ENCODE measurements at regions not wholly inside any gene's neighbourhood (a gene's known extent, or its start where the extent isn't known, plus 50 kb on each side); places are given as distances from the start of the nearest gene placed in this dataset.
A peak's percentile ranks its signal among the peaks of the same experiment; 100 is the strongest.

GRCh38 chr7:116340201-116340847 lies 130.0 kb downstream of the TES start:
- Histone ChIP-seq H3K4me3 (ENCODE audit: low read depth in 1 of 2, low read length in 2 of 2) (no peak overlapping the region), H3K27ac (ENCODE audit: low read depth, low read length) (no peak overlapping the region), H3K36me3 (ENCODE audit: control insufficient read depth in 1 of 2, insufficient read depth in 2 of 2, low read length in 2 of 2) (no peaks in the 10 kb centered on the region), H3K4me1 (ENCODE audit: control insufficient read depth in 1 of 2, insufficient read depth in 2 of 2, low read length in 2 of 2) (peaks cover 4 to 14% of the 10 kb centered on the region in 2 donors), H3K9ac (ENCODE audit: low read depth in 1 of 2, low read length in 2 of 2) (no peak overlapping the region), H3K9me3 (ENCODE audit: control insufficient read depth in 1 of 2, low read length in 2 of 2) (no peaks in the 10 kb centered on the region), H3K27me3 (ENCODE audit: control insufficient read depth in 1 of 2, insufficient read depth in 2 of 2, low read length in 2 of 2) (no peaks in the 10 kb centered on the region)

- Histone ChIP-seq H3K27me3 (ENCODE audit: control insufficient read depth in 1 of 2, insufficient read depth in 2 of 2, low read length in 2 of 2) (no peaks in the 10 kb centered on the region), H3K9me3 (ENCODE audit: control insufficient read depth in 1 of 2, low read length in 2 of 2) (no peaks in the 10 kb centered on the region), H3K4me1 (ENCODE audit: control insufficient read depth in 1 of 2, insufficient read depth in 2 of 2, low read length in 2 of 2) (peaks cover 4 to 14% of the 10 kb centered on the region in 2 donors), H3K4me3 (ENCODE audit: low read depth in 1 of 2, low read length in 2 of 2) (no peak overlapping the region), H3K27ac (ENCODE audit: low read depth, low read length) (no peak overlapping the region), H3K9ac (ENCODE audit: low read depth in 1 of 2, low read length in 2 of 2) (no peak overlapping the region), H3K36me3 (ENCODE audit: control insufficient read depth in 1 of 2, insufficient read depth in 2 of 2, low read length in 2 of 2) (no peaks in the 10 kb centered on the region)
Measured at GRCh38 chr7:116340943-116341907, 130.9 kb downstream of the TES start.

- H3K27me3 ChIP-seq (ENCODE audit: control insufficient read depth in 1 of 2, insufficient read depth in 2 of 2, low read length in 2 of 2) = no peaks in the 10 kb centered on the region
- H3K27ac ChIP-seq (ENCODE audit: low read depth, low read length) = no peak overlapping the region
- peaks cover 0 to 2% of the 10 kb centered on the region in 2 donors for H3K9me3 ChIP-seq (ENCODE audit: control insufficient read depth in 1 of 2, low read length in 2 of 2)
- H3K9ac ChIP-seq (ENCODE audit: low read depth in 1 of 2, low read length in 2 of 2) = no peak overlapping the region
- no peaks in the 10 kb centered on the region for H3K36me3 ChIP-seq (ENCODE audit: control insufficient read depth in 1 of 2, insufficient read depth in 2 of 2, low read length in 2 of 2)
- peaks cover 4 to 14% of the 10 kb centered on the region in 2 donors for H3K4me1 ChIP-seq (ENCODE audit: control insufficient read depth in 1 of 2, insufficient read depth in 2 of 2, low read length in 2 of 2)
- H3K4me3 ChIP-seq (ENCODE audit: low read depth in 1 of 2, low read length in 2 of 2) = no peak overlapping the region
Measured at GRCh38 chr7:116342125-116342524, 131.8 kb downstream of the TES start.

GRCh38 chr7:116347151-116347832 lies 137.0 kb downstream of the TES start:
- Histone ChIP-seq H3K27ac (ENCODE audit: low read depth, low read length) (no peak overlapping the region), H3K9ac (ENCODE audit: low read depth in 1 of 2, low read length in 2 of 2) (no peak overlapping the region), H3K27me3 (ENCODE audit: control insufficient read depth in 1 of 2, insufficient read depth in 2 of 2, low read length in 2 of 2) (no peaks in the 10 kb centered on the region), H3K4me3 (ENCODE audit: low read depth in 1 of 2, low read length in 2 of 2) (no peak overlapping the region), H3K4me1 (ENCODE audit: control insufficient read depth in 1 of 2, insufficient read depth in 2 of 2, low read length in 2 of 2) (no peaks in the 10 kb centered on the region), H3K9me3 (ENCODE audit: control insufficient read depth in 1 of 2, low read length in 2 of 2) (peaks cover 0 to 9% of the 10 kb centered on the region in 2 donors), H3K36me3 (ENCODE audit: control insufficient read depth in 1 of 2, insufficient read depth in 2 of 2, low read length in 2 of 2) (no peaks in the 10 kb centered on the region)

DNA sequence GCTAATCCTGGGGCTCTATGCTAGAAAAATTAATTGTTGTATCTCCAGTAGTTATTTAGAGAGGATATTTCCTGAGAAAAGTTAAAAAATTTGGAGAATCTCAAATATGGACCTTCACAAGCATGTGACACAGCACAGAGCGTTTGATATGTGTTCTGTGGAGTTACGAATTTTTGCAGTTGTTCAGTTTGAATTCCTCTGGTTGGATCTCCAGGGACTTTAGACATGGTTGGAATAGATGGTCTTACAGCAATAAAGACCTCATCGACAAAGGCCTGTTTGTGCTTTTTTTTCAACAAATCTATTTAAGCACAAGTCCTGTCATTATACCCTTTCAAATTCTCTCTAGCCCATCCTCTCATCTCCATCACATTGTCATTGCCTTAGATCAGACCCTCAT lies 138.0 kb downstream of the TES start:
- no peak overlapping the region for H3K9ac ChIP-seq (ENCODE audit: low read depth in 1 of 2, low read length in 2 of 2)
- no peaks in the 10 kb centered on the region for H3K36me3 ChIP-seq (ENCODE audit: control insufficient read depth in 1 of 2, insufficient read depth in 2 of 2, low read length in 2 of 2)
- H3K4me1 ChIP-seq (ENCODE audit: control insufficient read depth in 1 of 2, insufficient read depth in 2 of 2, low read length in 2 of 2) = no peaks in the 10 kb centered on the region
- peaks cover 0 to 9% of the 10 kb centered on the region in 2 donors for H3K9me3 ChIP-seq (ENCODE audit: control insufficient read depth in 1 of 2, low read length in 2 of 2)
- no peak overlapping the region for H3K27ac ChIP-seq (ENCODE audit: low read depth, low read length)
- H3K27me3 ChIP-seq (ENCODE audit: control insufficient read depth in 1 of 2, insufficient read depth in 2 of 2, low read length in 2 of 2) = no peaks in the 10 kb centered on the region
- H3K4me3 ChIP-seq (ENCODE audit: low read depth in 1 of 2, low read length in 2 of 2) = no peak overlapping the region

DNA sequence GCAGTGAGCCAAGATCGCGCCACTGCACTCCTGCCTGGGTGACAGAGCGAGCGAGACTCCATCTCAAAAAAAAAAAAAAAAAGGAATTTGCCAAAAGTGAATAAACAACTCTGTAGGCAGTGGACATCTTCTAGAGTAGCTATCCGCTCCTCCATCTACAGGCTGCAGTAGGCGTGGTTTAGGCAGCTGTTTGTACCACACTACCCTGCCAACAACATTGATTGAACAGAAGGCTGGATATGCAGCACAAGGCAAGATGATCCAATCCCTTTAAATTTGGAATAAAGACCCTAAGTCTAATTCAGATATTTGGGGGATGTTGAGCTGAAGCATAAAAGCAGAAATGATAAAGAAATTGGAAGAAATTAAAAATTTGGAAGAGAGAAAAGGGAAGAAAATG lies 141.6 kb downstream of the TES start:
- H3K4me1 ChIP-seq (ENCODE audit: control insufficient read depth in 1 of 2, insufficient read depth in 2 of 2, low read length in 2 of 2) = peaks cover 13 to 25% of the 10 kb centered on the region in 2 donors
- no peak overlapping the region for H3K27ac ChIP-seq (ENCODE audit: low read depth, low read length)
- H3K4me3 ChIP-seq (ENCODE audit: low read depth in 1 of 2, low read length in 2 of 2) = no peak overlapping the region

DNA sequence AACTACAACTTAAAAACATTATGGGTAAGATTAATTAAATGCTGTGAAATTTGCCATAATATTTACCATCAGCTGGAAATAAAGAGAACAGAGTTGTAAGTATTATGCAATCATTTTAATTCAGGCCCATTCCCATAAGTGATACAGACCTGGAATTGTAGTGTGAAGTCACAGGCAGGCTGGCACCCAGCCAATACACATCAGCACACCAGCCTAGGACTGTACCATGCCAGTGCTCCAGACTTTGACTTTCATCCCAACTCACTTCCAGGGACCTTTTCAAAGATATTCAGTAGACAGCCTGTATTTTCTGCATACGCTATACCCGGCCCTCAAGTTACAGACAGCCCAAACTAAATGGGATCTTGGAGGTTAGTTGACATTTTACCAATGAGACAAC lies 143.3 kb downstream of the TES start:
- no peak overlapping the region for H3K9ac ChIP-seq (ENCODE audit: low read depth in 1 of 2, low read length in 2 of 2)
- no peak overlapping the region for H3K4me3 ChIP-seq (ENCODE audit: low read depth in 1 of 2, low read length in 2 of 2)
- no peaks in the 10 kb centered on the region for H3K36me3 ChIP-seq (ENCODE audit: control insufficient read depth in 1 of 2, insufficient read depth in 2 of 2, low read length in 2 of 2)
- no peak overlapping the region for H3K27ac ChIP-seq (ENCODE audit: low read depth, low read length)
- no peaks in the 10 kb centered on the region for H3K9me3 ChIP-seq (ENCODE audit: control insufficient read depth in 1 of 2, low read length in 2 of 2)
- no peaks in the 10 kb centered on the region for H3K27me3 ChIP-seq (ENCODE audit: control insufficient read depth in 1 of 2, insufficient read depth in 2 of 2, low read length in 2 of 2)
- H3K4me1 ChIP-seq (ENCODE audit: control insufficient read depth in 1 of 2, insufficient read depth in 2 of 2, low read length in 2 of 2) = peaks cover 13 to 29% of the 10 kb centered on the region in 2 donors

More for the DNA sequence above, 141.6 kb downstream of the TES start:
- no peaks in the 10 kb centered on the region for H3K36me3 ChIP-seq (ENCODE audit: control insufficient read depth in 1 of 2, insufficient read depth in 2 of 2, low read length in 2 of 2)
- H3K9me3 ChIP-seq (ENCODE audit: control insufficient read depth in 1 of 2, low read length in 2 of 2) = peaks cover 0 to 8% of the 10 kb centered on the region in 2 donors
- H3K9ac ChIP-seq (ENCODE audit: low read depth in 1 of 2, low read length in 2 of 2) = no peak overlapping the region
- no peaks in the 10 kb centered on the region for H3K27me3 ChIP-seq (ENCODE audit: control insufficient read depth in 1 of 2, insufficient read depth in 2 of 2, low read length in 2 of 2)

DNA sequence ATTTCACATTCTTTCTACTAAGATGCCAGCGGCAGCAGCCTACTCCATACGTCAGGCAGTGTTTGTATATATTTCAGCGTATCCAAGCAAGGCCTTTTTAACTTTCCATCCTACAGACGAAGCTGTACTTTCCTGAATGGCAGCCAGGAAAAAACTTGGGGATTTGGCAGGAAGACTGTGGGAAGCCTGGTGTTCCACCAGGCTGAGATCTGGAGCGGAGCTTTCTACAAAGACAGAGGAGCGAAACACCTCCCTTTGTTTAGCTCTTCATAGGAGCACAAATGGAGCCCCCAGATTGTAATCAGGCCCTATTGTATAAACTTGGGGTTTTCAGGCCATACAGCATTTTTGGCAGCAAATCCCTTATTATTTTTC lies 143.8 kb downstream of the TES start:
- peaks cover 13 to 29% of the 10 kb centered on the region in 2 donors for H3K4me1 ChIP-seq (ENCODE audit: control insufficient read depth in 1 of 2, insufficient read depth in 2 of 2, low read length in 2 of 2)
- H3K9me3 ChIP-seq (ENCODE audit: control insufficient read depth in 1 of 2, low read length in 2 of 2) = no peaks in the 10 kb centered on the region
- no peak overlapping the region for H3K4me3 ChIP-seq (ENCODE audit: low read depth in 1 of 2, low read length in 2 of 2)
- no peak overlapping the region for H3K9ac ChIP-seq (ENCODE audit: low read depth in 1 of 2, low read length in 2 of 2)
- no peaks in the 10 kb centered on the region for H3K27me3 ChIP-seq (ENCODE audit: control insufficient read depth in 1 of 2, insufficient read depth in 2 of 2, low read length in 2 of 2)
- no peaks in the 10 kb centered on the region for H3K36me3 ChIP-seq (ENCODE audit: control insufficient read depth in 1 of 2, insufficient read depth in 2 of 2, low read length in 2 of 2)
- H3K27ac ChIP-seq (ENCODE audit: low read depth, low read length) = no peak overlapping the region

DNA sequence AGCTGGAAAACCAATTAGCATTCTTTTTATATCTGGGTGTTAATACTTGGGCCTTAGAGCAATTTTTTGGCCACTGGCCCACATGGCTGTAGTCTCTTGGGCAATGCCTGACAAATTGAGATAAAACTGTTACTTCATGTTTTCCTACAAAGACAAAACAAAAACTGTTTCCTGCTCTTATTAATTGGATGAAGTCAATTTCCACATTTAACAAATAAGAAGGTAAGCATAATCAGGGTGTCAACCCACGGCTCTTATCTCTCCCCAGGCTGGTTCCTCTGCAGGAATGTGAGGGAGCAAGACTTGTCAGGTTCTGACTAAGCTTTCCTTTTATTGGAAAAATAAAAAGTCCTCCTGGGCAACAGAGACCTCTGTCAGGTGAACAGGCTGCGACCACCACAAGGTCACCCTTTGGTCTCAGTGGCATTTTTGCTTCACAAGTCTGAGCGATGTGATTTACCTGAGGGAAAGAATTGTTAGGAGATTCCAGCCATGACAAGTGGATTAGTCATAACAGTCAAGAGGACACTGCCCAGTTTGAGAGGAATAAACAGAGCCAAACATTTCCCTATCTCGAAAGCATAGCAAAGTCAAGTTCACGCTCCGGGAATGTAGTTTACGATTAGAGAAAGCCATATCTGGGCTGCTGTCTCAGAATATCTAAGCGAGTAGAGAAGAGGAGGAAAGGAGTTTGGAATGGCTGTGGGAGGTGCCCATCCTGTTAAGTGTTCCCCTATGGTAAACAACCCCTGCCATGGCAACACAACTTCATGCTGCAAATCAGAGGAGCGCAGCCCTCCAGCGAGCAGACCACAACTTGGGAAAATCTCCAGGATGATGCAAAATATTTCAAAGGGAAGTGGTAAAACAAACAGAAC lies 144.4 kb downstream of the TES start:
- H3K36me3 ChIP-seq (ENCODE audit: control insufficient read depth in 1 of 2, insufficient read depth in 2 of 2, low read length in 2 of 2) = no peaks in the 10 kb centered on the region
- H3K9me3 ChIP-seq (ENCODE audit: control insufficient read depth in 1 of 2, low read length in 2 of 2) = no peaks in the 10 kb centered on the region
- peak overlapping the region; percentile 28 for H3K27ac ChIP-seq (ENCODE audit: low read depth, low read length)
- H3K27me3 ChIP-seq (ENCODE audit: control insufficient read depth in 1 of 2, insufficient read depth in 2 of 2, low read length in 2 of 2) = no peaks in the 10 kb centered on the region
- peak overlapping the region in 1 of 2 donors; percentile 30 for H3K4me3 ChIP-seq (ENCODE audit: low read depth in 1 of 2, low read length in 2 of 2)
- H3K9ac ChIP-seq (ENCODE audit: low read depth in 1 of 2, low read length in 2 of 2) = no peak overlapping the region
- peaks cover 13 to 29% of the 10 kb centered on the region in 2 donors for H3K4me1 ChIP-seq (ENCODE audit: control insufficient read depth in 1 of 2, insufficient read depth in 2 of 2, low read length in 2 of 2)
